GM18951 (cell line): ENCODE measurements at regions not wholly inside any gene's neighbourhood (a gene's known extent, or its start where the extent isn't known, plus 50 kb on each side); places are given as distances from the start of the nearest gene placed in this dataset.

ENCODE experiments used
- POLR2A ChIP-seq: IDR thresholded peaks from 4 replicates; pipeline ENCODE4 v1.6.1; 2011; ENCODE audit warnings: mild to moderate bottlenecking; ENCODE audit not compliant: insufficient read length, insufficient read depth; ENCODE audit errors: extremely low read depth
- in situ Hi-C: fragments of 300-500 bp; cut with MboI; formaldehyde crosslinking; loops from one replicate; pipeline ENCODE4 v1.12.0; 2022; ENCODE audit warnings: low sequenced_read_pairs, mixed read lengths, inconsistent platforms; ENCODE audit not compliant: unreplicated experiment

DNA sequence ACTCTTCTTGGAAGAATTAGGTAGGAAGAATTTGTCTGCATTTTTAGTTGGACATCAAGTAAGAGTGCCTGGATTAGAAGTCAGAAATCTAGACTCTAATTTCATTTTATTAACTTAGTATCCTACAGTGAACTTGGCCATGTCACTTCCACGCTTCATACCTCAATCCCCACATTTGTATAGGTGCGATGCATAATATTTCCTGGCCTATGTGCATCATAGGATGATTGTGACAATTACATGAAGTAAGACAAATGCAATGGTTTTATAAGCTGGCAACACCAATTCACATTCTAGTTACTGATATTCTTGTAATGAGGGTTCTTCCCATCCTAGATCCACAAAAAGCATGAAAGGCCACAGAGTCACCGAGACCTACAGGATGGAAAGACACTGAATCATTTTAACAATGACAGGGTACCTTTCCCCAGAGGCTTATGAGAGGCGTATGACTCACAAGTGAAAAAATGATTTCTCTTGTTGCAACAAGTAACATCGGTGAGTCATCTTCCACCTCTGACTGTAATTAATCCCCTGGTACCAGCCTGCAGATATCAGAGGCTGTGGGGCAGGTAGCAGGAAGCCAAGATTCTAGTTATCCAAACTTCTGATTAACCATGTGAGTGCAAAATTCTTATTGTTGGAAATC, 56.0 kb upstream of the OR5AK2 start:
- in situ Hi-C loops = no loop called here
- no peak for TF ChIP-seq POLR2A

DNA sequence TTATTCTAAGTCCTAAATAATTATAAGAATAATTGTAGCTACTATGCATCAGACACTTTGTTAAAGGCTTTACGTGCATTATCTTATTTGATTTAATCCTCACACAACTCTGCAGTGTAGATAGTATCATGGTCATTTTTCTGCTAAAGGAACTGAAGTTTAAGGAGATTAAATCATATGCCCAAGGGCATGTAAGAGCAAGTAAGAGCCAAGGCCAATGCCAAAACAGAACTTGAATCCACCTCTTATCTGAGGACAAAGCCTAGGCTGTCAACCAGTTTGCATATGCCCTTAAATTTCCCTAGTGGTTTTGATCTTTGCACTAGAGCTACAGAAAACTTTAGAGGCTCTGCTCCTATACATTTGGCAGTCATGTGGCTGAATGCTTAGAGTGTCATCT, 65.6 kb upstream of the OR5AK2 start:
- in situ Hi-C loops = no loop called here
- no peak for TF ChIP-seq POLR2A

DNA sequence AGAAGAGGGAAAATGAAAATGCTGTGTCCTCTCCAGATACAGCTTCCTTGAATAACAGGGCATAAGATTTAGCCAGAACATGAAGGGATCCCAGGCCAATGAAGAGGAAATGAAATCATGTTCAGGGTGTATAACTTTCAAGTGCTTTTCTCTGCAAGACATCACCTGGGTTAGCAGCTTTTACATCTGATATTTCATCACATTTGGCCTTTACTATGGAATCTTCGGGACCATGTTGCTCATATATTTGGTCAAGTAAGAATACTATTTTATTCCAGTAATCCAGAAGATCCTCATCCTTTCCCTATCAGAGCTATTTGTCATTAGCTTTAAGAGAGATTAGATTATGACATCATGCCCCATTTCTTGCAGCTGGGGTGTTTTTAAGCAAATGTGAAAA, 66.3 kb upstream of the OR5AK2 start:
- no peak for TF ChIP-seq POLR2A
- in situ Hi-C loops = no loop called here

DNA sequence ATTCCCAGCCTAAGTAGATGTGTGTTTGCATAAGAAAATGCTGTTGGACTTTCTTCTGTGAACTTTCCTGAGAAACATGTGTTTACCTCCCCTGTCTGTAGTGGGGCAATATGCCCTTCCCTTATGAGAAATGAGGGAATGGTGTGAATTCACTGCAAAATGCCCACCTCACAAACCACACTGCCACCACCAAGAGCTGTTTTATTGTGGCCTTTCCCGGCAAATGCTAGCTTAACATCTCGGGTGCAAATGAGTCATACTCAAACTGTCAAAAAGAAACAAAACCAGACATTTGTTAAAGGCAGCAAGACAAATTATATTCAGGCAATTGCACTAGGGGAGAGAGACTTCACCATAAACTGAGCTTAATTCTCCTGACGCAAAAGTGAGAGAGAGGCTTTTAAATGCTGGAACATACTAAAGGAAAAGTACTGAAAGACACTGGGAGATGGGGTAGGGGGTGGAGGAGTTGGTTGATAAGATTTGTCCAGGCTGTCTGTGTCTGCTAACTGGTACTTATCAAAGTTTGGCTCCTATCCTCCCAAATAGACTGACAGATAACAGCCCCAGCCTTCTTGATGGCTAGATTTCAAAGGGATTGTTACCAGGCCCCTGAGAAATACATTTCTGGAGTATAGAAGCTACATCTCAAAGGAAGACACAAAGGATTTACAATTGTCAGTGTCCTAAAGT, 70.9 kb upstream of the OR5AK2 start:
- in situ Hi-C loops = no loop called here
- TF ChIP-seq POLR2A = no peak

DNA sequence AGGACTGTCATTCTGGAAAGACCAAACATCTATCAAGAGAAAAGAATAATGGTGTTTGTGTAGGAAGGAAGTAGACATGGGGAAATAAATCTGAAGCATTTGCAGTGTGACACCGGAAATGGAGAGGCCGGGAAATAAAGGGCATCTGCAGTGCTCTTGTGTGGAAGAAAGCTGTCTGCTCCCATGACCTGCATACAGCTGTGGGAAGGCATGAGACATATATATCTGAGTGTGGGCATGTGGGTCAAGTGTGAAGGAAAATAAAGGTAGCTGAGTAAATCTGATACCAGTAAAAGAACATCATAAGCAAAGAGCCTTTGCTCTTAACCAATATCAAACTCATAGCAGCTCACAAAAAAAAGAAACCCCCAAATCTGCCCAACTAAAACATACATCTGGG, 72.1 kb upstream of the OR5AK2 start:
- in situ Hi-C loops = no loop called here
- TF ChIP-seq POLR2A = no peak

DNA sequence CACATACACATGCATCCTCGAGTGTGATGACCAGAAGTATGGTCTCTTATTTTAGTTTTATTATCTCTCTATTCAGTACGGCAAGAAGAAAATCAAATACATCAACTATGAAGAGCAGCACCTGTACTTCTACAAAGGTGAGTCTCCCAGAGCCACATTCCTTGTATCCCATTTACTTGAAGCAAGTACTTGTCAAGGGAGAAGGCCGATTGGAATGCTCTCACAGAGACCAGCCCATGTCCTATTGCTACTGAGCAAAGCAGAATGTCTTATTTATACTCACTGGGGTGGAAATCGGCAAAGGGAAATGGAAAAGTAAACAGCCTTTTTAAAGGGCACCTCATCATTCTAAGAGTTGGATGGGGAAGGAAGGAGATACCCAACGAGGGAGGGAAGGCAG, 72.6 kb upstream of the OR5AK2 start:
- in situ Hi-C loops = no loop called here
- no peak for TF ChIP-seq POLR2A

DNA sequence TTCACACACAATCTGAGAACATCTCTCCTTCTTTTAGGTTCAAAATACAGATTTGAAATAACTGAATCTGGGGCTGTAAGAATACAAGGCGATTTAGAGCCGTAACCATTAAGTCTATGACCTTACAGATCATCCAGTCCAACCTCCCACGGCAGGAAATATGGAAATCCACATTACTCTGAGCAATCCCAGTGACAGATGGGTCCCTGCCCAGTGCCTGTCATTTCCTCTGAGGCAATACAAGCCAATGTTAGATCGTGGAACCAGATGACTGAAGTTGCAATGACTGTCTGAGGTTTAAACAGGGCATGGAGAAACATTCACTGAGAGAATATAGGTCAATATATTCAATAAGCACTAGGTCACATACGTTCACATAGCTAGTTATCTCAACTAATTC, 77.4 kb upstream of the OR5AK2 start:
- no peak for TF ChIP-seq POLR2A
- in situ Hi-C loops = no loop called here

DNA sequence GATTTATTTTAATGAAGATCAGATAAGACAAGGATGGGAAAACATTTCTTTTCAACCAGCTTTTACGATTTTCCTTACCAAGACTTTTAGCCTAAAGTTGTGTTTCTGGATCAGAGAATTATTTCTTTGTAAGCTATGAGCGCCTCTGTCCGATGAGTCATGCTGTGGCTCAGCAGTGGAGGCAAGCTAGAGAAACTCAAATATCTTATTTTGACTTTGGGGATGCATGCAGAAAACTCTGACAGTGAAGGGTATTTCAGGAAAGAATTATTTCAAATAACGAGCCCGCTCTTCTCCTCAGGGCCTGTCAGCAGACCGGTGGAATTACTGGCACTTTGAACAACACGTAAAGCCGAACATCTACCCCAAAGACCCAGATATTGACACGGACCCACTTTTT, 77.9 kb upstream of the OR5AK2 start:
- TF ChIP-seq POLR2A = no peak
- in situ Hi-C loops = no loop called here

DNA sequence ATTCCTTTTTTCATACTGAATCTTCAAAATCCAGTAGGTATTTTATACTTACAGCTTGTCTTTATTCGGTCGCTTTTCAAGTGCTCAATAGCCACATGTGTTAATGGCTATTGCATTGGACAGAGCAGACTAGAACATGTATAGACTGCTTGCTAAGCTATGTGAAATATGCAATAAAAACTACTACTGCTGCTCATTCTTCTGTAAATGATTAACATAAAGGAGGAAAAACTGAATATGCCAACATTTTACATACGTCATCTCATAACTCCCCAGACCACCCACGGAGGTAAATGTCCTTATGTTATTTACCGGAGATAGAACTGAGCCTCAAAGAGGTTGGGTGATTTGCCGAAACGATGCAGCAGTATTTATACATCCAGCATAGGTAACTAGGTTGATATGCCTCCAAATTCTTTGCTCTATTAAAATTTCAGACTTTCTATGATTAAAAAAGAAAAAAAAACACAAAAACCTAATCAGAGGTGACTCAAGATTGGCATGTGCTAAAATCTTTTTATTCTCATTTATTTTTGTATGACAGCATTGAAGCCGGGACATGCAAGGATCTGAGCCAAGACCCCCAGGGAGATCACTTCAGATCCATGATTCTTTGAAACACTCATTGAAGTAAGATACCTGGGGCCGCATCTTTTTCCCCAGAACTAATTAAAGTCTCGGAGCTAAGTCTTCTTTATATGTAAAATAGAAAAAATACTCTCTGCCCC, 78.5 kb upstream of the OR5AK2 start:
- TF ChIP-seq POLR2A = no peak
- in situ Hi-C loops = no loop called here

DNA sequence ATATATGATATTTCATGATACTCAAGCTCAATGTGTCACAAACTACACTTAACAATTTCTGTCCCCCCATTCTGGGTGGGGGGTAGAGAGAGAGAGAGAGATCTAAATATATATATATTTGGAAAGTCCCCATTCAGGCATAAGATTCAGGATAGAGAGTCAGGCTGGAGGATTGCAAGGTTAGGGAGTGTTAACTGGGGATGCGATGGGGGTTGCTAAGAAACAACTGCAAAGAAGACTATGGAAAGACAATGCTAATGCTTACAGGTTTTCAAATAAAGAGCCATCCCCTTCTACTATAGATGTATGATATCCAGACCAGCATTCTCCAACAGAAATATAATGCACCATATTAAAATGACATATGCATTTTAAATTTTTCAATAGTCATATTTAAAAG, 79.2 kb upstream of the OR5AK2 start:
- no peak for TF ChIP-seq POLR2A
- in situ Hi-C loops = no loop called here

DNA sequence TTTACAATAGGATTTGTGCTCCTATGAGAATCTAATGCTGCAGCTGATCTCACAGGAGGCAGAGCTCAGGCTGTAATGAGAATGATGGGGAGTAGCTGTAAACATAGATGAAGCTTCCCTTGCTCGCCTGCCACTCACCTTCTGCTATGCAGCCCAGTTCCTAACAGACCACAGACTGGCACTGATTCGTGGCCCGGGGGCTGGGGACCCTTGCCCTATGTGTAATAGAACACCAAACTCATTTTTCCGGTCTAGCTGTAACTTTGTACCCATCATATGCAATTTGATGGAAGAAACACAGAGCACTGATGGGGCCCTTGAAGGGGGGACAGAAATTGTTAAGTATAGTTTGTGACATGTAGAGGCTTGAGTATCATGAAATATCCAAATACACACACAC, 79.6 kb upstream of the OR5AK2 start:
- TF ChIP-seq POLR2A = no peak
- in situ Hi-C loops = no loop called here

DNA sequence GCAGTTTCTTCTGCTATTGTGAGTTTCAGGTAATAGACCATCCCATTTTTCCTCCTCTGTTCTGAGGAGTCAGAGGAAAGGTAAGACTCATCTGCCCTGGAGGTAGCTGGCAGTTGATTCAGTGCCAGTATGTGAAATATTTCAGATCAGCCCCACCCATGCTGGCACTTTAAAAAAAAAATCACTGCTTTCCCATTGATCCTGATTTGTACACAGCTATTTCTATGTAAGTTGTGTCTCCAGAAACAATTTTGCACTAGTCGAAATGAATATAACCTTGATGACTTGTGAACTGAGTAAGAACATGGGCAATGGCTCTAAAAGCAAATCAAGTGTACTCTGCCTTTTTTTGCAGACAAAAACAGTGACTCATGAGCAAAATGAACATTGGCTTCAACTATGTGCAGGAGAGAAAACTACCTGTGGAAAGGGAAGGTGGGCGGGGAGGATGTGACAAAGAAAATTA, 82.0 kb upstream of the OR5AK2 start:
- no peak for TF ChIP-seq POLR2A
- in situ Hi-C loops = no loop called here

DNA sequence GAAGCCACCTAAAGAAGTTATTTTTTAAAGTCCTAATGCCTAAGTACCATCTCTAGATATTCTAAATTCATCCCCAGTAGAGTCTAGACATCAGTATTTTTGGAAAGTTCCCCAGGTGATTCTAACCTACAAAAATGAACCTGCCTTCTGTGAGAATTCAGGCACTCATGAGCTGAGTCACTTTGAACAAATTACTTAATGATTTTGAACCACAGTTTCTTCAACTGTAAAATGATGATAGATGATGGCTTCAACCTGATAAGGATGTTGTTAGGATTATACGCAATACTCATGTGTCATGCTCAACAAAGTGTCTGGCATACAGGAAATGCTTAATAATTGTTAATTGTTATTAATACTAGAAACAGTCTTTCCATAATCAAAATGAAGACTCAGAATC, 82.8 kb upstream of the OR5AK2 start:
- in situ Hi-C loops = no loop called here
- TF ChIP-seq POLR2A = no peak

DNA sequence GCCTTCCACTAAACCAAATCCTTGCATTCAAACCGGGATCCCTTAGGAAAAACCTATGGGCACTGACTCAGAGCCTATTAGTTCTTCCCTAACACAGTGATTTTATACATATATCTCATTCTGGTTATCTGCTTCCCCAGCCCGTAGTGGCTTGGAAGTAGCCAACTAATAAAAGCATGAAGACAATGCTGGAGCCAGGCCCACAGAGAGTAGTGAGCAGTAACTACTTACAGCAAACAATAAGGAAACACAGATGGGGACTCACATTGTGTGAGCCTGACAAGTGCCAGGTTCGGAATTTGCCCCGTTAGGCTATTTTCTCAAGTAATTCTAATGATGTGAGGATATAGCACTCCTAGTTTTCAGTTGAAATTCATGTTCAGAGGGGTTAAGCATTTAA, 83.3 kb upstream of the OR5AK2 start:
- in situ Hi-C loops = no loop called here

More for the DNA sequence above, 83.3 kb upstream of the OR5AK2 start:
- no peak for TF ChIP-seq POLR2A
